Muscle layer of duodenum (tissue), 2 donors: ENCODE measurements at regions not wholly inside any gene's neighbourhood (a gene's known extent, or its start where the extent isn't known, plus 50 kb on each side); places are given as distances from the start of the nearest gene placed in this dataset.

Experiments
- H3K27ac ChIP-seq: one replicate; pipeline ENCODE4 v1.7.0; 2013; ENCODE audit warnings: mild to moderate bottlenecking, low read length
- H3K27me3 ChIP-seq: one replicate; pipeline ENCODE4 v1.7.0; 2013; ENCODE audit warnings: low read depth, mild to moderate bottlenecking, control low read depth, low read length
- H3K36me3 ChIP-seq, 2 donors: one replicate each; pipeline ENCODE4 v1.7.0; 2013; ENCODE audit warnings: low read length in 2 of 2, control low read depth in 1 of 2, mild to moderate bottlenecking in 1 of 2; ENCODE audit not compliant: insufficient read depth in 2 of 2, control insufficient read depth in 1 of 2
- H3K4me1 ChIP-seq, 2 donors: one replicate each; pipeline ENCODE4 v1.7.0; 2013; ENCODE audit warnings: low read length in 2 of 2, mild to moderate bottlenecking in 2 of 2, control low read depth in 1 of 2, moderate library complexity in 1 of 2; ENCODE audit not compliant: insufficient read depth in 2 of 2, control insufficient read depth in 1 of 2
- H3K4me3 ChIP-seq, 2 donors: one replicate each; pipeline ENCODE4 v1.7.0; 2013; ENCODE audit warnings: low read length in 2 of 2, low read depth in 1 of 2, mild to moderate bottlenecking in 1 of 2
- H3K9me3 ChIP-seq, 2 donors: one replicate each; pipeline ENCODE4 v1.7.0; 2013; ENCODE audit warnings: low read length in 2 of 2, control low read depth in 1 of 2, mild to moderate bottlenecking in 1 of 2; ENCODE audit not compliant: control insufficient read depth in 1 of 2
- donor health status: healthy.

- Histone ChIP-seq H3K4me3 (no peak overlapping the region), H3K9me3 (no peaks in the 10 kb centered on the region), H3K27ac (no peak overlapping the region), H3K27me3 (no peaks in the 10 kb centered on the region), H3K36me3 (no peaks in the 10 kb centered on the region), H3K4me1 (no peaks in the 10 kb centered on the region)
These were observed 250.0 kb downstream of the MIAT start for GRCh38 chr22:26907366-26907765.

DNA sequence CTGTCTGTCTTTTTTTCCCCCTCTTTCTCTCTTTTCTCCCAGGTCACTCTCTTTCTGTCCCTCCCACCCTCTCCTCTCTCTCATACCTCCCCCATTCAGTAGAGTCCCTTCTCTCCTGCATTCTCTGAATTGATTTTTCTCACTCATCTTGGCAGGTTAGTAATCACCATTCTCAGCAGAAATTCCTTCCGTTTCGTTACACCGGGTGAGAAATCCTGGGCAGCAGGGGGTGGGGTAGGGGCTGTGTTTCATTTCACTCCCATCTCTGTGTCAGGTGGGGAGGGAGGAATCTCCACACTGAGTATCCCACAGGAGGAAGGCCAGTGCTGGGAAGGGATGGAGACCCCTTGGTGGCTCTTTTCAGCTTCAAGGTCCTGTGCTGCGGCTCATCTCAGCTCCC lies 253.5 kb downstream of the MIAT start:
- no peaks in the 10 kb centered on the region for H3K4me1 ChIP-seq
- H3K4me3 ChIP-seq, result no peak overlapping the region
- no peak overlapping the region for H3K27ac ChIP-seq
- no peaks in the 10 kb centered on the region for H3K9me3 ChIP-seq
- peaks cover 5% of the 10 kb centered on the region for H3K27me3 ChIP-seq
- no peaks in the 10 kb centered on the region for H3K36me3 ChIP-seq

GRCh38 chr22:26912655-26913345 lies 255.4 kb downstream of the MIAT start:
- Histone ChIP-seq H3K9me3 (no peaks in the 10 kb centered on the region), H3K27me3 (peaks cover 5% of the 10 kb centered on the region), H3K4me3 (no peak overlapping the region), H3K4me1 (no peaks in the 10 kb centered on the region), H3K36me3 (no peaks in the 10 kb centered on the region), H3K27ac (no peak overlapping the region)

GRCh38 chr22:26914519-26915185 lies 257.3 kb downstream of the MIAT start:
- Histone ChIP-seq H3K9me3 (no peaks in the 10 kb centered on the region), H3K4me3 (no peak overlapping the region), H3K36me3 (no peaks in the 10 kb centered on the region), H3K27me3 (peaks cover 5% of the 10 kb centered on the region), H3K27ac (no peak overlapping the region), H3K4me1 (no peaks in the 10 kb centered on the region)

DNA sequence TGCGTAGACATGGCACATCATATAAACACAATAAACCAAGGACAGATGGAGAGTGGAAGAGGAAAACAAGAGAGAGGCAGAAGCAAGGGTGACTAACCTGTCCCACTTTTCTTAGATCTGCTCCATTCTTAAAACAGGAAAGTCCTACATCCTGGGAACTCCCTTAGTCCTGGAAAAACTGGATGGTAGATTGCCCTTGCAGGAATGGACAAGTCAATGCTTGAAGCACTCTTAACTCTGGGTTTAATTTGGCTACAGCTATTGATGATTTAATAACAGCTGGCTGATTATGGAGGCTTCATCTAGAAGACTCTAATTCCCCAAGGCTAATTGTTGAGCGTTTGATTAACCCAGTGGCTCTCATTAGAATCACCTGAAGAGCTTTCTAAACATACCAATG lies 258.8 kb downstream of the MIAT start:
- no peak overlapping the region for H3K4me3 ChIP-seq
- H3K4me1 ChIP-seq, result no peaks in the 10 kb centered on the region
- no peaks in the 10 kb centered on the region for H3K9me3 ChIP-seq
- no peak overlapping the region for H3K27ac ChIP-seq
- H3K27me3 ChIP-seq, result peaks cover 5% of the 10 kb centered on the region
- H3K36me3 ChIP-seq, result no peaks in the 10 kb centered on the region

- H3K27ac ChIP-seq, result no peak overlapping the region
- no peaks in the 10 kb centered on the region for H3K4me1 ChIP-seq
- H3K27me3 ChIP-seq, result peaks cover 4% of the 10 kb centered on the region
- no peaks in the 10 kb centered on the region for H3K9me3 ChIP-seq
- no peaks in the 10 kb centered on the region for H3K36me3 ChIP-seq
- no peak overlapping the region for H3K4me3 ChIP-seq
These were observed 260.8 kb downstream of the MIAT start for GRCh38 chr22:26918226-26918625.

DNA sequence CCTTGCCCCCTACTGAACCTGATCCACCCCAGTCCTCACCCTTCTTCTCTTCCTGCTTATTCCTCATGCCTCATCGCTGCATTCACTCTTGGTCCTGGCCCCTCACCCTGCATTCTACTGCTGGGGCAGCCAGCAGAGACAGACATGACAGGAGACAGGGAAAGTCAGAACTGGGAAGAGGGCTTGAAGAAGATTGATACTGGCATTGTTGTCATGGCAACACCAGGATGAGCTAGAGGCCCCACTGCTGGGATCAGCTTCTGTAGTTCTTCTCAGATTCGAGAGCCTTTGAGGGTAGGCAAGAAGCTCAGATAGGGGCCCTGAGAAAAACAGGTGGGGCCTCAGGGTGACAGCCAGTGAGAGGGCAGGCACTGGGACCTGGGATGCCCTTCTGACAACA lies 264.3 kb downstream of the MIAT start:
- Histone ChIP-seq H3K27ac (no peak overlapping the region), H3K9me3 (no peaks in the 10 kb centered on the region), H3K27me3 (no peaks in the 10 kb centered on the region), H3K4me1 (no peaks in the 10 kb centered on the region), H3K4me3 (no peak overlapping the region), H3K36me3 (no peaks in the 10 kb centered on the region)

GRCh38 chr22:26922806-26923205 lies 265.4 kb downstream of the MIAT start:
- no peak overlapping the region for H3K4me3 ChIP-seq
- H3K36me3 ChIP-seq, result no peaks in the 10 kb centered on the region
- H3K4me1 ChIP-seq, result no peaks in the 10 kb centered on the region
- H3K27ac ChIP-seq, result no peak overlapping the region
- H3K9me3 ChIP-seq, result no peaks in the 10 kb centered on the region
- no peaks in the 10 kb centered on the region for H3K27me3 ChIP-seq

DNA sequence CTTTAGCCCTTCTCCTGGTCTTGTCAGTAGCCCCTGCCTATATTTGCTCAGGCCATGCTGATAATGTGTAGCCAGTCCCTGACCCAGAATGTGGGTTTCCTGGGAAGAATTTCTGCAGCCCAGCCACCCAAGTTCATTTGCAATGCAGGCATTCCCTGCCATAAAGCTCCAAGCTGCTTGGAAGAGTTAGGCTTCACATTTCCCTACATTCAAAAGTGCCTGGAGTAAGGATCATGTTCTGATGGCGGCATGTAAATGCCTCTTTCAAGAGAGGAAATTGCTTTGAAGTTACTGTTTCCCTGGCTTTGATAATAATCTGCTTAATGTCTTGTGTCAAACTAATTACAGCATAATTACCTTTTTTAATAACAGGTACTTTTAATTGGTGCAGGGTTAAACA lies 266.1 kb downstream of the MIAT start:
- H3K9me3 ChIP-seq, result no peaks in the 10 kb centered on the region

GRCh38 chr22:26927821-26928220 lies 270.4 kb downstream of the MIAT start:
- no peak overlapping the region for H3K27ac ChIP-seq
- no peaks in the 10 kb centered on the region for H3K4me1 ChIP-seq
- H3K9me3 ChIP-seq, result no peaks in the 10 kb centered on the region
- H3K27me3 ChIP-seq, result no peaks in the 10 kb centered on the region
- no peaks in the 10 kb centered on the region for H3K36me3 ChIP-seq
- no peak overlapping the region for H3K4me3 ChIP-seq

More for the DNA sequence above, 266.1 kb downstream of the MIAT start:
- no peak overlapping the region for H3K4me3 ChIP-seq
- no peak overlapping the region for H3K27ac ChIP-seq
- H3K27me3 ChIP-seq, result no peaks in the 10 kb centered on the region
- no peaks in the 10 kb centered on the region for H3K4me1 ChIP-seq
- no peaks in the 10 kb centered on the region for H3K36me3 ChIP-seq

DNA sequence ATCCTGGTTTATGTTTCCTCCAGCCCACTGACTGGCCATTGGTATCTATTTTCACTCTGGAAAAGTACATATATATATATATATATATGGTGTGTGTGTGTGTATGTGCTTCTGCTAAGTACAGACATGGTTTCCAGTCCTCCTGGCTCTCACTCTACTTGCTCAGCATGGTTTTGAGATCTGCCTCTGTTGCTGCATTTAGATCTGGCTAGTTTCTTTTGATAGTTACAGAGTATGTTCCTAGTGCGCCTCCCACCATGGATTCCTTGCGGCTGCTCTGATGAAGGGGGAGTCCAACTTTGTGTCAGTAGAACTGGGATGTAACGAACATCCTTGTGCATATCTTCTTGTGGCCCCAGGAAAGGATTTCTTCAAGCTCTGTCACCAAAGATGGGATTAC lies 274.1 kb downstream of the MIAT start:
- Histone ChIP-seq H3K4me1 (no peaks in the 10 kb centered on the region), H3K4me3 (no peak overlapping the region), H3K27ac (no peak overlapping the region), H3K9me3 (no peaks in the 10 kb centered on the region), H3K27me3 (no peaks in the 10 kb centered on the region), H3K36me3 (no peaks in the 10 kb centered on the region)

DNA sequence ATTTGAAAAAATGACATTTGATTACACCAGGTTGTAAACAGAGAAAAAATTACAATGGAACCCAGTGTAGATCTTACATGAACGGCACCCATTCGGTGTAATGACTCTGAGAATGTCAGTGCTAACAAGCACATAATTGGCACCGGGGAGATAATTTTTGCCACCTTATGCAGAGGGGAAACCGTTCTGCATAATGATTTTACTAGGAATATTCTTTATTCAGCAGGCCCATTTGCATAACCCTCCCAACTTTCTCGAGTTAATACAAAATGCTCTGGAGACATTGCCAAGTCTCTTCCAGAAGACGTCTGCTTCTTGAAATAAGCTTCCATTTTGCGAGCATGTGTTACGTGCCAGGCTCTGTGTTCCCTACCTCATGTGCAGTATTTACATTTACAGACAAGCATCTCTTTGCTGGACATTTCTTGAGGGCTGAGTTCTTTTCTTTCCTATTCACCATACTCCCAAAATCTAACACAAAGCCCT lies 275.8 kb downstream of the MIAT start:
- Histone ChIP-seq H3K9me3 (no peaks in the 10 kb centered on the region), H3K4me1 (no peaks in the 10 kb centered on the region), H3K36me3 (no peaks in the 10 kb centered on the region), H3K27ac (no peak overlapping the region), H3K27me3 (no peaks in the 10 kb centered on the region), H3K4me3 (no peak overlapping the region)
